Common myeloid progenitor, CD34-positive (primary cell): ENCODE measurements at regions not wholly inside any gene's neighbourhood (a gene's known extent, or its start where the extent isn't known, plus 50 kb on each side); places are given as distances from the start of the nearest gene placed in this dataset.
"Not testable (repeated sequence)": the region's sequence is repeated elsewhere in the genome, so short reads cannot be mapped to it uniquely, and the experiment has no call there.

Source experiments
- CTCF ChIA-PET: fragments of 350-600 bp; sonication (Branson Sonifier 250); formaldehyde crosslinking; loops from one replicate; lab custom pipeline; 2021; ENCODE audit warnings: antibody characterized with exemption; lab: Charles Lee
- POLR2A ChIA-PET: fragments of 350-600 bp; sonication (Branson Sonifier 250); formaldehyde crosslinking; loops from one replicate; lab custom pipeline; 2021; ENCODE audit warnings: antibody characterized with exemption; lab: Charles Lee
- DNase-seq, 3 donors: peaks; one replicate each; pipeline versions ENCODE4 v3.0.0 to v3.0.0-alpha.2; 2013
- H3K27ac ChIP-seq, 2 experiments: 1 replicate in 1 of 2; 2 replicates in 1 of 2; pipeline ENCODE4 v1.7.0; 2013; ENCODE audit warnings: inconsistent platforms in 2 of 2, low read length in 2 of 2, mild to moderate bottlenecking in 2 of 2, low read depth in 1 of 2, moderate library complexity in 1 of 2; ENCODE audit not compliant: severe bottlenecking in 2 of 2, insufficient read depth in 1 of 2, poor library complexity in 1 of 2
- H3K27me3 ChIP-seq, 5 experiments: replicated peaks in 2 of 5; 1 replicate in 3 of 5; 2 replicates in 2 of 5; pipeline versions ENCODE4 v1.6.1 to v1.7.0; 2013; ENCODE audit warnings: low read length in 4 of 5, mild to moderate bottlenecking in 2 of 5, moderate library complexity in 2 of 5, inconsistent platforms in 1 of 5; ENCODE audit not compliant: insufficient read depth in 5 of 5, control insufficient read depth in 4 of 5
- H3K36me3 ChIP-seq, 4 experiments: 1 replicate in 2 of 4; 2 replicates in 2 of 4; pipeline versions ENCODE4 v1.6.1 to v1.7.0; 2013; ENCODE audit warnings: low read length in 3 of 4, control low read depth in 1 of 4, mild to moderate bottlenecking in 1 of 4; ENCODE audit not compliant: control insufficient read depth in 4 of 4, insufficient read depth in 4 of 4
- H3K4me1 ChIP-seq, 4 experiments: 1 replicate in 3 of 4; 2 replicates in 1 of 4; pipeline versions ENCODE4 v1.6.1 to v1.7.1; 2013; ENCODE audit warnings: low read length in 3 of 4, mild to moderate bottlenecking in 3 of 4, control low read depth in 1 of 4, inconsistent platforms in 1 of 4, moderate library complexity in 1 of 4; ENCODE audit not compliant: control insufficient read depth in 4 of 4, insufficient read depth in 4 of 4; ENCODE audit errors: control extremely low read depth in 1 of 4
- H3K4me3 ChIP-seq, 7 experiments: 1 replicate in 4 of 7; 2 replicates in 3 of 7; pipeline versions ENCODE4 v1.5.1 to v1.7.0; 2013; ENCODE audit warnings: mild to moderate bottlenecking in 7 of 7, low read length in 6 of 7, moderate library complexity in 6 of 7, inconsistent platforms in 2 of 7, low read depth in 2 of 7, control low read depth in 1 of 7; ENCODE audit not compliant: insufficient read depth in 4 of 7, control insufficient read depth in 1 of 7; ENCODE audit errors: extremely low read depth in 1 of 7
- H3K9me3 ChIP-seq, 5 experiments: 1 replicate in 4 of 5; 2 replicates in 1 of 5; pipeline versions ENCODE4 v1.6.1 to v1.7.1; 2013; ENCODE audit warnings: low read length in 4 of 5, mild to moderate bottlenecking in 2 of 5, inconsistent platforms in 1 of 5, low read depth in 1 of 5, moderate library complexity in 1 of 5; ENCODE audit not compliant: control insufficient read depth in 4 of 5, insufficient read depth in 2 of 5; ENCODE audit errors: control extremely low read depth in 1 of 5
- WGBS: methylation state at CpG from one replicate; pipeline ENCODE4 v1.1.5; 2013; ENCODE audit not compliant: insufficient coverage; 5-methylcytosine and 5-hydroxymethylcytosine counted together

DNA sequence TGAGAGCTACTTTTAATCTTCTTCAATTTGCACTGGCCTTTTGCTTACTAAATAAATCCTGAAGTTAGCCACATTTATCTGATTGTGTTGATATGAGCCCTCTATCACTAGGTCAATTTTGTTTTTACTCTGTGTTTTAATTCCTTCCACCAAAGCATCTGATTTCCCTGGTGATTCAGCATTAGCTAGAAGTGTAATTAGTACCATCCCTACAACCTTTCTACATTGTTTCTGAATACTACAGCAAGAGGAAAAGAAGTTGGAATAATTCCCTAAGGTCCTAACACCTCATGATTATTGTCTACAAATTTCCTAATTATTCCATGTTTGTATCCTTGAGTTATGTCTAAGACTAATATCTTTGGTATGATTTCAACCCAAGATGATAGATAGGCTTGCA, 1093.6 kb downstream of the SUCLG1 start:
- no peak for DNase-seq
- POLR2A ChIA-PET: no interaction called here
- Histone ChIP-seq H3K9me3 (no peaks in the 10 kb centered on the region), H3K27me3 (no peaks in the 10 kb centered on the region), H3K4me3 (no peak overlapping the region), H3K27ac (no peak overlapping the region), H3K36me3 (no peaks in the 10 kb centered on the region), H3K4me1 (no peaks in the 10 kb centered on the region)
- CTCF ChIA-PET: no interaction called here

DNA sequence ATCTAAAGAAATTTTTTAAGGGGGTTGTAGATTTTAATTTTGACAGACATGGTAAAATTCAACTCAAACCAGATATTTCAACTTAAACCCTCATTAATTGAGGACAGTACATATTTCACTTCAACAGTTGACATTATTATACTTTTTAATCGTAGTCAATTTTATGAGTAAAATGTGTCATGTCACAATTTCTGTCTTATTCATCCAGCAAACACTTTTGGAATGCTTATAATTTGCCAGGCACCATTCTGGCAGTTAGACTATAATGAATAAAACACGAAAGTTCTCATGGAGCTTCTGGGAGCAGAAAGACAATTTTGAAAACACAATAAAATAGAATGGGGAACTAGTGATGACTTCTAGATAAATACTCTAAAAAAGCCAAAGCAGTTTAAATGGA, 1094.8 kb downstream of the SUCLG1 start:
- Histone ChIP-seq H3K27me3 (no peaks in the 10 kb centered on the region), H3K27ac (no peak overlapping the region), H3K4me1 (no peaks in the 10 kb centered on the region), H3K9me3 (no peaks in the 10 kb centered on the region), H3K36me3 (no peaks in the 10 kb centered on the region), H3K4me3 (no peak overlapping the region)
- no peak for DNase-seq
- 80% methylated on average over 1 of the region's 2 CpGs for WGBS
- ChIA-PET POLR2A (no interaction called here), CTCF (no interaction called here)

DNA sequence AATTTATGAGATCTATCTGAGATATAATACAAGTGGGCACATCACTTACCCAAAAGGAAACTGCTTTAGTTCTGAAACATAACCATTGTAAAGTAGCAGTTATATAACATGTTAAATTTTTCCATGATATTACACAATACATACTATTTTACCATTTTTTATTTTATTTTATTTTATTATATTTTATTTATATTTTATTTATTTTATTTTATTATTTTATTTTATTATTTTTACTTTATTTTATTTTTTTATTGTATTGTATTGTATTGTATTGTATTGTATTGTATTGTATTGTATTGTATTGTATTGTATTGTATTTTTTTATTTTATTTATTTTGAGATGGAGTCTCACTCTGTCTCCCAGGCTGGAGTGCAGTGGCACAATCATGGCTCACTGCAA, 1095.9 kb downstream of the SUCLG1 start:
- POLR2A ChIA-PET, H3K4me1 ChIP-seq, H3K36me3 ChIP-seq, DNase-seq, H3K27ac ChIP-seq, CTCF ChIA-PET, H3K4me3 ChIP-seq, H3K27me3 ChIP-seq, H3K9me3 ChIP-seq: not testable (repeated sequence)

DNA sequence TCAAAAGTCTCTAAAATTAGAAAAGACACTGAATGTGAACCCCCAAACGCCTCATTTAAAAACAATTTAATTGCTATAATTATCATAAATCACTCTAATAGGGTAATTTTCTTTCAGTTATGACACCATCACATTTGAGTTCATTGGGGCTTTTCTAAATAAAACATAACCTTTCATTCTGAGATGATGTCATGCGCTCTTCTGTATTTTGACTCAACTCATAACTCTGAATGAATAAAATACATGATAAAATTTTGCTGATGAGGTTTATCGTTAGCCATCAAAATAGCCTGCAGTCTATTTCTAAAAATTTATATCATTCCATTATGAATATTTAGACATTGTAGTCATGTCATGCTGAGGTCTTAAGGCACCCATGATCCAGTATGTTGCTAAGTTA, 1099.7 kb downstream of the SUCLG1 start:
- no peaks in the 10 kb centered on the region for H3K4me1 ChIP-seq
- H3K36me3 ChIP-seq: no peaks in the 10 kb centered on the region
- no peak overlapping the region for H3K27ac ChIP-seq
- no peaks in the 10 kb centered on the region for H3K27me3 ChIP-seq
- no peak for DNase-seq
- no peak overlapping the region for H3K4me3 ChIP-seq
- CTCF ChIA-PET: no interaction called here
- H3K9me3 ChIP-seq: no peaks in the 10 kb centered on the region
- POLR2A ChIA-PET: no interaction called here
- WGBS: no CpG with 5 or more reads among the region's 3 CpGs

DNA sequence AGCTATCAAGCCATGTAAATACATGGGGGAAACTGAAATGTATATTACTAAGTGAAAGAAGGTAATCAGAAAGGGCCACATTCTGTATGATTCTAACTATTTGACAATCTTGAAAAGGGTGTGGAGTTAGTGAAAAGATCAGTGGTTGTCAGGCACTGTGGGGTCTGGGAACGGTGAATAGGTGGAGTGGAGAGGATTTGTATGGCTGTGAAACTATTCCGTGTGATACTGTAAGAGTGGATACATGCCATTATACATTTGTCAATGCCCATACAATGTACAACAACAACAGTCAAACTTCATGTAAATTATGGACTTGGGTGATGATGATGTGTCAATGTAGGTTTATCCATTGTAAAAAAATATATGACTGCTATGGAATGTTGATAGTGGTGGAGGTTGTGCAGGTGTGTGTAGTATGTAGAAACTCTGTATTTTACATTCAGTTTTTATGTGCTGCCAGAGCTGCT, 1116.2 kb downstream of the SUCLG1 start:
- DNase-seq: peak in 2 of 3 donors; percentile 47 to 69
- no peaks in the 10 kb centered on the region for H3K36me3 ChIP-seq
- CTCF ChIA-PET: no interaction called here

DNA sequence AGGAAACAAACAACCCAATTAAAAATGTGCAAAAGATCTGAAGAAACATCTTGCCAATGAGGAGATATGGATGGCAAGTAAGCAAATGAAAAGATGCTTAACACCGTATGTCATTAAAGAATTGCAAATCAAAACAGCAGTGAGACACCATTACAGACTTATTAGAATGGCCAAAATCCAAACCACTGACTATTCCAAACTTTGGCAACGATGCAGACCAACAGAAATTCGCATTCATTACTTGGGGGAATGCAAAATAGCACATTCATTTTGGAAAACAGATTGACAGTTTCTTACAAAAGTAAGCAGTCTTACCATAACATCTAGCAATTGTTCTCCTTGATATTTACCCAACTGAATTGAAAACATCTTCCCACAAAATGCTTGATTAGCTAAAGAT, 1118.7 kb downstream of the SUCLG1 start:
- WGBS: 94% methylated on average over 2 of the region's 3 CpGs
- no peaks in the 10 kb centered on the region for H3K36me3 ChIP-seq
- no peak overlapping the region for H3K4me3 ChIP-seq
- H3K4me1 ChIP-seq: no peaks in the 10 kb centered on the region
- no peaks in the 10 kb centered on the region for H3K27me3 ChIP-seq
- H3K9me3 ChIP-seq: no peaks in the 10 kb centered on the region
- DNase-seq: peak in 2 of 3 donors; percentile 64 to 75
- ChIA-PET CTCF (no interaction called here), POLR2A (no interaction called here)
- no peak overlapping the region for H3K27ac ChIP-seq

More for the DNA sequence above, 1116.2 kb downstream of the SUCLG1 start:
- H3K4me1 ChIP-seq: no peaks in the 10 kb centered on the region
- H3K4me3 ChIP-seq: no peak overlapping the region
- POLR2A ChIA-PET: no interaction called here
- no peak overlapping the region for H3K27ac ChIP-seq
- 100% methylated on average over 1 of the region's 2 CpGs for WGBS
- no peaks in the 10 kb centered on the region for H3K9me3 ChIP-seq
- H3K27me3 ChIP-seq: no peaks in the 10 kb centered on the region

DNA sequence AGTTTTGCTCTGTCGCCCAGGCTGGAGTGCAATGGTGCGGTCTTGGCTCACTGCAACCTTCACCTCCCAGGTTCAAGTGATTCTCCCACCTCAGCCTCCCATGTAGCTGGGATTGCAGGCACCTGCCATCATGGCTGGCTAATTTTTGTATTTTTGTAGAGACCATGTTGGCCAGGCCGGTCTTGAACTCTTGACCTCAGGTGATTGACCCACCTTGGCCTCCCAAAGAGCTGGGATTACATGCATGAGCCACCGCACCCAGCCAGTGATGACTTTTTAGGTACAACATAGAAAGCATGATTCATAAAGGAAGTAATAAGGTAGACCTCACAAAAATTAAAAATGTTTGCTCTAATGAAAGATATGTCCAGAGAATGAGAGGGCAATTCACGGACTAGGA, 1119.1 kb downstream of the SUCLG1 start:
- DNase-seq, CTCF ChIA-PET, H3K27me3 ChIP-seq, H3K4me3 ChIP-seq, H3K36me3 ChIP-seq, POLR2A ChIA-PET, H3K27ac ChIP-seq, H3K4me1 ChIP-seq, H3K9me3 ChIP-seq: not testable (repeated sequence)
- 89% methylated on average over 3 of the region's 5 CpGs for WGBS
